ENCODE measurements at regions not wholly inside any gene's neighbourhood (a gene's known extent, or its start where the extent isn't known, plus 50 kb on each side); places are given as distances from the start of the nearest gene placed in this dataset.

DNA sequence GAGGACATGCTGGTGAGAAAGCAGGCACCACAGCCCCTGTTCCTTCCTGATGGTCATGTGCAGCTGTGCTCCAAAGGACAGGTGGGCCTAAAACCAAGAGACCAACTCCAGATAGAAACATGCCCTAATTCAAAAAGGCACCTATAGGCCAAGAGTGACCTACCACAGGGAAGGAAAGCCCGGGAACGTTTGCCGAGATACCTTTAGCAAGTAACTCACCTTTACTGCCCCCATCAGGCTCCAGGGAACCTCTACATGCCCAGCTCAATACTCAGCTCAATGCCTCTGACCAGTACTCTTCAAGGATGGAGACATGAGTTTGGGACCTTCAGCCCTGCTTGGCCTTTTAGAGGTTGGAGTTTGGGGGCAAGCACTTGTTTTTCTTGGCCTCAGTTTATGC lies 172.8 kb upstream of the FSTL4 start:
- TF ChIP-seq, protein P1, sequence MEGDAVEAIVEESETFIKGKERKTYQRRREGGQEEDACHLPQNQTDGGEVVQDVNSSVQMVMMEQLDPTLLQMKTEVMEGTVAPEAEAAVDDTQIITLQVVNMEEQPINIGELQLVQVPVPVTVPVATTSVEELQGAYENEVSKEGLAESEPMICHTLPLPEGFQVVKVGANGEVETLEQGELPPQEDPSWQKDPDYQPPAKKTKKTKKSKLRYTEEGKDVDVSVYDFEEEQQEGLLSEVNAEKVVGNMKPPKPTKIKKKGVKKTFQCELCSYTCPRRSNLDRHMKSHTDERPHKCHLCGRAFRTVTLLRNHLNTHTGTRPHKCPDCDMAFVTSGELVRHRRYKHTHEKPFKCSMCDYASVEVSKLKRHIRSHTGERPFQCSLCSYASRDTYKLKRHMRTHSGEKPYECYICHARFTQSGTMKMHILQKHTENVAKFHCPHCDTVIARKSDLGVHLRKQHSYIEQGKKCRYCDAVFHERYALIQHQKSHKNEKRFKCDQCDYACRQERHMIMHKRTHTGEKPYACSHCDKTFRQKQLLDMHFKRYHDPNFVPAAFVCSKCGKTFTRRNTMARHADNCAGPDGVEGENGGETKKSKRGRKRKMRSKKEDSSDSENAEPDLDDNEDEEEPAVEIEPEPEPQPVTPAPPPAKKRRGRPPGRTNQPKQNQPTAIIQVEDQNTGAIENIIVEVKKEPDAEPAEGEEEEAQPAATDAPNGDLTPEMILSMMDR (IDR thresholded peaks at IDR 0.05; ENCODE audit: insufficient read depth, low read length): no peak
- TF ChIP-seq, protein P2, sequence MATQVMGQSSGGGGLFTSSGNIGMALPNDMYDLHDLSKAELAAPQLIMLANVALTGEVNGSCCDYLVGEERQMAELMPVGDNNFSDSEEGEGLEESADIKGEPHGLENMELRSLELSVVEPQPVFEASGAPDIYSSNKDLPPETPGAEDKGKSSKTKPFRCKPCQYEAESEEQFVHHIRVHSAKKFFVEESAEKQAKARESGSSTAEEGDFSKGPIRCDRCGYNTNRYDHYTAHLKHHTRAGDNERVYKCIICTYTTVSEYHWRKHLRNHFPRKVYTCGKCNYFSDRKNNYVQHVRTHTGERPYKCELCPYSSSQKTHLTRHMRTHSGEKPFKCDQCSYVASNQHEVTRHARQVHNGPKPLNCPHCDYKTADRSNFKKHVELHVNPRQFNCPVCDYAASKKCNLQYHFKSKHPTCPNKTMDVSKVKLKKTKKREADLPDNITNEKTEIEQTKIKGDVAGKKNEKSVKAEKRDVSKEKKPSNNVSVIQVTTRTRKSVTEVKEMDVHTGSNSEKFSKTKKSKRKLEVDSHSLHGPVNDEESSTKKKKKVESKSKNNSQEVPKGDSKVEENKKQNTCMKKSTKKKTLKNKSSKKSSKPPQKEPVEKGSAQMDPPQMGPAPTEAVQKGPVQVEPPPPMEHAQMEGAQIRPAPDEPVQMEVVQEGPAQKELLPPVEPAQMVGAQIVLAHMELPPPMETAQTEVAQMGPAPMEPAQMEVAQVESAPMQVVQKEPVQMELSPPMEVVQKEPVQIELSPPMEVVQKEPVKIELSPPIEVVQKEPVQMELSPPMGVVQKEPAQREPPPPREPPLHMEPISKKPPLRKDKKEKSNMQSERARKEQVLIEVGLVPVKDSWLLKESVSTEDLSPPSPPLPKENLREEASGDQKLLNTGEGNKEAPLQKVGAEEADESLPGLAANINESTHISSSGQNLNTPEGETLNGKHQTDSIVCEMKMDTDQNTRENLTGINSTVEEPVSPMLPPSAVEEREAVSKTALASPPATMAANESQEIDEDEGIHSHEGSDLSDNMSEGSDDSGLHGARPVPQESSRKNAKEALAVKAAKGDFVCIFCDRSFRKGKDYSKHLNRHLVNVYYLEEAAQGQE (IDR thresholded peaks at IDR 0.05; ENCODE audit: insufficient replicate concordance, low read depth): no peak
- TF ChIP-seq POLR2AphosphoS5 (IDR thresholded peaks at IDR 0.05; ENCODE audit: low read depth): no peak

All from HL-60 (cell line).